GM19025 (cell line): ENCODE measurements at regions not wholly inside any gene's neighbourhood (a gene's known extent, or its start where the extent isn't known, plus 50 kb on each side); places are given as distances from the start of the nearest gene placed in this dataset.
"Not testable (repeated sequence)": the region's sequence is repeated elsewhere in the genome, so short reads cannot be mapped to it uniquely, and the experiment has no call there.

ENCODE experiments used
- ATAC-seq: cut with Tn5 transposase; IDR thresholded peaks from one replicate; pipeline ENCODE4 v1.9.1; 2021; ENCODE audit warnings: mild to moderate bottlenecking, low read depth, moderate library complexity; ENCODE audit not compliant: unreplicated experiment

DNA sequence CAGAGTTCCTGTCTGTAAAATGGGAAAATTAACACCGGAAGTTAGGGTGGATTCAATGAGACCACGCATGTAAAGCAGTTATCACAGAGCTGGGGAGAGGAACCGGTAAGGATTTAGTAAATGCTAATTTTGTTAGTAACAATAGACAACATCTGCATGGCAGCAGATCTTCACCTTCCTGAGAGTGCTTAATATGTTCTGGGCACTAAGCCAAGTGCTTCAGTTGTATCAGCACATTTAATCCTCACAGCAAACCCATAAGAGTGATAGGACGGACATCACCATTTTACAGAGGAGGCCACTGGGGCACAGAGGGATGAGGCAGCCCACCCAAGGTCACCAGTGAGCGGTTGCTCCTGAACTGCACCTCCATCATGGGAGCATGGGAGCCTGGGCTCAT lies 189.4 kb downstream of the WNT5A start:
- ATAC-seq: no peak

DNA sequence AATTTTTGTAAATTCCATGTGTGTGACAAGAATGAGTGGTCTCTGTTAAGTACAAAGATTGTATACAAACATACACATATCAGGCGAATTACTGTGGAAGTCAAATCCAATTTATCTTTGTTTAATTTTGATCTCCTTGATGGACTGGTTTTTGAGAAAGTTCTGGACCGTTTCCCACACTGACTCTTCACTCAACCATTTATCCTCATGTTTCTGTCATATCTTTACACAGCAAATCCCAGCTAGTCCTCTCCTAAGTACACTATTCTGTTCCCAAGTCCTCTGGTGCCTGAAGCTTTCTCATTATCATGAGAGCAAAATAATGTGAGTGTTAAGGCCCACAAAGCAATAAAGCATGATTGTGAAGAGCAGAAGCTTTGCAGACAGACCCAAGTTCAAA lies 189.9 kb downstream of the WNT5A start:
- no peak for ATAC-seq

DNA sequence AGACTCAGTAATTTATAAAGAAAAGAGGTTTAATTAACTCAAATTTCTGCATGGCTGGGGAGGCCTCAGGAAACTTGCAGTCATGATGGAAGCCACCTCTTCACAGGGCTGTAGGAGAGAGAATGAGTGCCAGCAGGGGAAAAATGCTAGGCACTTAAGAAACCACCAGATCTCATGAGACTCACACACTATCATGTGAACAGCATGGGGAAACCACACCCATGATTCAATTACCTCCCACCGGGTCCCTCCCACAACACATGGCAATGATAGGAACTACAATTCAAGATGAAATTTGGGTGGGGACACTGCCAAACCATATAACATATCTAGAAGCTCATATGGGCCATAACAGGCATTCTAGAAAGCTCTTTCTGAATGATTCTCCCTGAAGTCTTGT lies 190.3 kb downstream of the WNT5A start:
- ATAC-seq: no peak

DNA sequence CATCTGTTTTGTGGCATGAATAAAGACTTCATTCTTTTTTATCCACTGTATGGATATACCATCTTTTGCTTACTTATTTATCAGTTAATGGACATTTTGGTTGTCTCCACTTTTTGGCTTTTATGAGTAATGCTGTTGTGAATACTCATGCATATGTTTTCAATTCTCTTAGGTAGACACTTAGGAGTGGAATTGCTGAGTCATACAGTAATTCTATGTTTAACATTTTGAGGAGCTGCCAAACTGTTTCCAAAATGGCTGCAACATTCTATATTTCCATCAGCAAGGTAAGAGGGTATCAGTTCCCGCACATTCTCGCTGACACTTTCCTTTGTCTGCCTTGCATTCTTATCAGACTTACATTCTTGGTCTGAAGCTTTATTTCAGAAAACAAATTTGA lies 191.1 kb downstream of the WNT5A start:
- ATAC-seq: no peak

DNA sequence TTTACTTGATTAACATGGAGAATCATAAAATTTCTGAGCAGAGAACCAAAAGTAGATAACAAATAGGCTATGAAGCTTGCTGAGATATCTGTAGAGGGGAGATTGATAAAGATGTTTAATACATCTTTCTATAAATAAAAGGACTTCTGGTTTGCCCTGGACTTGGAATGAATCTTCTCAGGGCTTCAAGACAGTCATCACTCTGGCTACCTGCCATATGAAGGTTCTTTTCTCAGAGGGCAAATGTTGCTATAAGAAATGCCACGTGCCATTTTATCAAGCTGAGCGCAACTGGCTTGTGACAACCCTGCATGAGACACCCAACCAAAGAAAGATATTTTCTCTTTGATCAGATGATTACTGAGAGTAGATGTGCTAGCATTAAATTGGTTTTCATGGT lies 192.5 kb downstream of the WNT5A start:
- no peak for ATAC-seq

DNA sequence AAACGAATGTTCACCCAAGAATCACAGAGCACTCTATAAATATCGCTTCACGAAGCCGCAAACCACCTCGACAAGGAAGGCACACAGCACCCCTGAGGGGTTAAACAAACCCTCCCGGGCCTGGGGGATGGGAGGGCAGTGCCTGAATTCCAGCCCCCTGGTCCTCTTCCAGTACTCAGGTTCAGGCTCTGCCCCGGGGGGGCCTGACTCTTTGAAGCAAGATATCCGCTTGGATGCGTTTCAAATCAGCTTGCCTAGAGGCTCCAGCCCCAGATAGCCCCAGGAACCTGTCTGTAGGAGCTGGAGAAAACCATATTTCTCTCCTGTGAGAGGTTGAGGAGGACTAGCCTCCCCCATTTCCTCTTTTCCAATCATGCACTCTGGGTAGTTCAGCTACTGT lies 194.7 kb downstream of the WNT5A start:
- no peak for ATAC-seq

DNA sequence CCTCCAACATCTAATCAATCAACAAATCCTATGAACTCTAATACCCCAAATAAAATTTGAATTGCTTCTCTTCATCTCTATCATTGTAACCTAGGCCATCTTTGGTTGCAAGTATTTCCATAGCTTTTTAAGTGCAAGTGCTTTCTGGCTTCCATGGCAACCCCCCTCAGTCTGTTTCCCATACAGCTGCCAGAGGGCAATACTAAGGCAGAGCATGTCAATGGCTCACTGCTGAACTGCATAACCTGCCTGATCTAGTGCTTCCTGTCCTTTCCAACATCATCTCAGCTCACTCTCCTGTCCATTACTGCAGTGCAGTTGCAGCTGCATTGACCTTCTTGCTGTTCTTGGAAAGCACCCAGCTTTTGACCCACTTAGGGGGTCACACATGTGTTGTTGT lies 198.4 kb downstream of the WNT5A start:
- no peak for ATAC-seq

DNA sequence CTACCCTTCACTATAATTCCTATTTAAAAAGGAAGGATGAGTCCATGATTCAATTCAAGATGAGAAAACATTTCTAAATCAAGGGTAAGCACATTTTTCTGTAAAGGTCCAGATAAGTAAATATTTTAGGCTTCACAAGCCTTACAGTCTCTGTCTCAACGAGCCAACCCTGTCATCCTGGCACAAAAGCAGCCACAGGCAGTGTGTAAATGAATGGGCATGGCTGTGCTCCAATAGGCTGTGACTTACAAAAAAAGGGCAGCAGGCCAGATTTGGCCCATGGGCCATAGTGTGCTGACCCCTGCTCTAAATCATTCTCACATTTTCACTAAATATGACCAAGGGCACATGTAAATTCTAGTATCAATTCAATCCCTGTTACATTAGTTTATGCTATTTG lies 200.4 kb downstream of the WNT5A start:
- ATAC-seq: no peak

DNA sequence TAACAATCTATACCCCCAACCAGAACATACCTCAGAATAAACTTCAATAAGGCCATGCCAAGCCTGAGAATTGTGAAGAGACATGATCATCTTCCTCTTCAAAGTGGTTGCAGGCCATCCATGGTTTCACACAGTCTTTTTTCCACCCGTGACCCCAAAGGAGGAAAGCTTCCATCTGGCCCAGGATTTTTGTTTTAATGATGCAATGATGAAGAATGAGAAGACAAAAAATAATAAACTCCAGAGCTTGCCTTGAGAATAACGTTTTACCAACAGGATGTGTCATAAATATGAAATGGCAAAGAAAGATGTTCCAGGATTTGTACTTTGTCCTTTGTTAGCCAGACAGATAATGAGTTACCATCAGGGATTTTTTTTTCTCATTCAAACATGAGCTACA lies 201.9 kb downstream of the WNT5A start:
- no peak for ATAC-seq

DNA sequence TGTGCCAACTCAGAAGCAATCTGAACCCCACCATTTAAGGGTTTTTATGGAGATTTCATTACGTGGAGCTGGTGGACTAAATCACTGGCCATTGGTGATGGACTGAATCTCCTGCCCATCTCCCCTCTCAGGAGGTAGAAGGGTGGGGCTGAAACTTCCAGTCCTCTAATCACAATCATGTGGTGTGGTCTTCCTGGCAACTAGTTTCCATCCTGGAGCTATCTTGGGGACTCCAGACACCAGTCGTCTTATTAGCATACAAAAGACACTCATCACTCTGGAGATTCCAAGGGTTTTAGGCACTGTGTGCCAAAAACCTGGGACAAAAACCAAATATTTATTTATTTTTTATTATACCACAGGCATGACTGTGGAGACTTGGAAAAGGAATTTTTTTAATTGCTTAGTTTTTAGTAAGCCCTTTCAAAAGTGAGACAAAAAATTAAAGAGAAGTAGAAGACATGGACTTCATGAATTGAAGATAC lies 203.6 kb downstream of the WNT5A start:
- ATAC-seq: no peak

DNA sequence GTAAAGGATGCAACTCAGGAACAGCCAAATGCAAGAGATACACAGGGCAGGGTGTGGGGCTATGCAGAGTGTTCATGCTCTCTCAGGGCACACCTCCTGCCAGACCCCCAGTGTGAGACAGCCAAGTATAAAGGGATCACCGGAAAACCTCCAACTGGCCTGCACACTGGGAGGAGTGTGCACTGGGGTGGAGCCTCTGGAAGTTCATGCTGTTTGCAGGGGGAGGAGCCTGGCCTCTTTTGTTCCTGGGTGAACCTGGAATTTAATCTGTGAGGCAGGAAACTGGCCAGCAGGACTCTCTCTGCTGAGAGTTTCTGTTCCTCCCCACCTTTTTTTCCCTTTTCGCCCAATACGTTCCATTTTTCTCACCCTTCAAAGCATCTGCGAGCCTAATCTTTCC lies 204.1 kb downstream of the WNT5A start:
- ATAC-seq: no peak

DNA sequence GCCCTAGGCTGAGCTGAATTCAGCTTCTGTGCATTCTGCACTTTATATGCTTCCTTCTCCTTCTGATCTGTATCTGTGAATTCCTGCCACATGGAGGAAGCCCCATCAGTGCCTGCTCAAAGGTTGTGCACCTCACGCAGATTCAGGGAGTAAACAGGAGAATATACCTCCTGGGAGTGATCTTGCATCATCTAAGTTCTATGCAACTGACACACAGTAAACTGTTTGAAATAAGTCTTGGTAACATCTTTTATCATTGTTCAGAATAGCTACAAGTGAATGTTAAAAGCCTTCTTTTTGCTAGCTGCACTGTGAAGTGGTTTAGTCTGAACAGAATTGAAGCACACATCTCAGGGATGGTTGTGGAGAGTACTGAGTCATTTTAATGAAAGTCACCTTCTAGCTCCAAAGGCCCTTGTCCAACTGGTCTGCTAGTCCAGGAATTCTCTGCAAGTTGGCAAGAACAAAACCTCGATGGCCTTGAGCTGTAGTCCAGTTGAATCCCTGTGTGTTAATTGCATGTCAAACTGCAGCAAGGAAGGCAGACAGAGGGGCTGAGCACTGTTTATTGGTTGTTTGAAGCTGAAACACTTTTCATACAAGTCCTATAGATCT lies 215.0 kb downstream of the WNT5A start:
- ATAC-seq: no peak

DNA sequence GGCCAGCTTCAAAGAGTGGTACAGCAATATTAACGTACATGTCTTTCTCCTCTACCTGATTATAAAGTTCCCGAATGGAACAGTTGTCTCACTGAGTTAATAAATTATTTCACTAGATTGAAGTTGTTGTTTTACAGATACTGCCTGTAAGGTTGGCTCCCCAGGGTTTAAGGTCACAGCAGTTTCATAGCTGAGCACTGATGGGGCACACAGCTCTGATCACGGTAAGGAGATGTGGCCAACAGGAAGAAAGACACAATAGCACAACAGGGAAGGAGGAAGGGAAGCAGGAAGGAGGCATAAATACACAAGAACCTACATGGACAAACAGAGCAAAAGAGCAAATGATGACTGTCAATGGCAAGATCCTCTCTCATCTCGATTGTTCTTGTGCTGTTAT lies 215.6 kb downstream of the WNT5A start:
- ATAC-seq: no peak

DNA sequence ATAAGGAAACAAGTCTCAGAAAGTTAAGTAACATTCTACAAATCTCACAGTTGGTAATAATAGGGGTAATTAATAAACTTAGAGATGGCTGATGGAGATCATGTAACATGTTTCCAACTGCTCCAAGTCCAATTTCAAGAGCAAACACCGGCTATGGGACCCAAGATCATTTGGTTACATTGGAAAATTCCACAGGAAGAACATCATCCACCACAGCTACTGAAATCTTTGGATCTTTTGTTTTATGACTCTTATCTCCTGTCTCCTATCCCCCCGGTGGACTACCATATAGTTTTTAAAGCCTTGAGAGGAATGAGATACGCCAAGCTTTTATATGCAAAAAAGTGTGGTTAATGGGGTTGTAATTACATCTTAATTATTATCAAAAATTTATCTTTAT lies 216.1 kb downstream of the WNT5A start:
- ATAC-seq: no peak

DNA sequence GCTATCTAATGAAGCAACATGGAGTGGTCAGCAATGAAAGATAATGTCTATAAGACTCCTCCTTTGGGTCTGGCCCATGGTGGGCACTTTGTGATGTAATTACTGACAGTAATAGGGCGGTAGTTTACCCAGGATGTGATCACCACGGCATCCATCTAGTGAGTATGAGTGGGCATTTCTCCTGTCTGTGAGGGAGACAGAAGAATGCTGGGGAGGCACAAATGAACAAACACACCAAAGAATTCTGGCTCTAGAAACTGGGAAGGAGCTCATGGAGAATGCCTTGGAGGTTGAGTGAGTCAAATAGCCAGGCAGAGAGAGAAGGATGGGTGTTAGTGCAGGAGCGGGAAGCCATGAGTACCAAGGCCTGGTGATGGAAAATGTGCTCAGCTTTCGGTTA lies 217.5 kb downstream of the WNT5A start:
- ATAC-seq: no peak

DNA sequence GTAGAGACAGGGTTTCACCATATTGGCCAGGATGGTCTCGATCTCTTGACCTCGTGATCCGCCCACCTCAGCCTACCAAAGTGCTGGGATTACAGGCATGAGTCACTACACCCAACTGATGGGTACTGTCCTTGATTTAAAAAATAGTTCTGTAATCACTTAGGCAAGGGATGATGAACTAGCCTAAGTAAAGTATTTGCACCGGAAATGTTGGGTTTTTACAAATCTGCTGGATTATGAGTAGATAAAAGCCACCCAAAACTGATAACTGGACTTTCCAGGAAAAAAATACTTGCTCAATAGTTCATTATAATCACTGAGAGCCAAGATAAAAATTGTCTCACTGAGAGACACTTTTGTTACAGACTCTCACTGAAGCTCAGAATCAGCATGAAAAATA lies 218.0 kb downstream of the WNT5A start:
- ATAC-seq: no peak

DNA sequence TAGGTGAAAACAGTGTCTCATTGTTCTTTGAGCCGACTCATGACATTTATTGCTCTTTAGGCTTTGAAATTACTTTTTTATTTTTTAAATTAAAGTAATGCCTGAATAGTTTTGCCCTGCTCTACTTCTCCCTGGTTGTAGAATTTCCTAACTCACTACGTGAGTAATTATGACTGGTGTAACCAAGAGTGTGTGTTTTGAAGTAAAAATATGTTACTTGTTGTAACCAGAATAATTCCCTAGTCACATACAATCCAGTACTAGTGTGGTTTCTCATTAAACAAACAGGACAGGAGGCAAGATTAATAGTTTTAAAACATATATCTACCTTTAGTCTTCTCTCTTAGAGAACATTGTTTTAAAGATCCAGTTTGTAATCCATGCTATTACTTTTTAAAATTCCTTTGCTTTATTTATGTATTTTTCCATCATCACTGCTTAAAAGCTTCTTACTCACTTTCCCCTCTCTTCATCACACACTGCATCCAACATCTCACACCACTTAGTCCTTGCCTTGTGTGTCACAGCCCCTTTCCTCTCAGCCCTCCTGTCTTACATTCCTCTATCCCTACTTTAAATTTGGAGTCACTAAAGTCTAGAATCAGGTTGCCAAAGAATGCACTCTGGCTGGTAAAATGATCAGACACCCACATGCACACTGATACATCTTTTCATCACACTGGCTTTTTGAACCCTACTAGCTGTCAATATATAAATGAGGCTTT lies 219.7 kb downstream of the WNT5A start:
- no peak for ATAC-seq

DNA sequence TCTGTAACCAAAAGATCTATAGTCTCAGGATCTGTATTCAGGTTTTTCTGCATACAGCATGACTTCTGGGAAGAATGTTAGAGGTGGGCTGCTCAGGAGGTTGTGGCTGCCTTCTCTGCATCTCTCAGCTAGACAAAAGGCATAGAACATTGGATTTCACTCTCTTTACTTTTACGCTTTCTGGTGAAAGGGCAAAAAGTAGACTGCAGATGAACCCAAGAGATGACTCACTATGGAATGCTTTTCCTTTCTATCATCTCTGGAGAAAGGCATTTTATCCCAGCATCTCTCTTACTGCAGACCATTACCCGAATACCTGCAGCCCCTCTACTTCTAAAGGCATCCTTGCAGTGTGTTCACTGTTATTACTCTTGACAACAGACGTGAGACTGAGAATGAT lies 222.2 kb downstream of the WNT5A start:
- no peak for ATAC-seq

DNA sequence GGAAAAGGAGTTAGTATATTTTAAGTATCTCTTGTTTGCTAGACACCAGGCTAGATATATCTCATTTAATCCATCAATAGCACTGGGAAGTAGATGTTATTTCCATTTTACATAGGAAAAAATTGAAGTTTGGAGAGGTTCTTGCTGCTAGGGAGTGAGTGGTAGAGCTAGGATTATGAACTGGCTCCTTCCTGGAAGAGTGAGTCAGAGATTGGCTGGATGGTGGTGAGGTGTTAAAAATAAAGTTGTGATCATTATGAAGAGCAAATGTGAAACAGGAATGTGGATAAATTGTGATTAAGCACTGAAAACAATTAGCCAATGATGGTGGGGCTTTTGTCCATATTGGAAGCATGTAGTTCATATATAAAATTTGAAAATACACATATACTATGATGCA lies 234.2 kb downstream of the WNT5A start:
- ATAC-seq: no peak

DNA sequence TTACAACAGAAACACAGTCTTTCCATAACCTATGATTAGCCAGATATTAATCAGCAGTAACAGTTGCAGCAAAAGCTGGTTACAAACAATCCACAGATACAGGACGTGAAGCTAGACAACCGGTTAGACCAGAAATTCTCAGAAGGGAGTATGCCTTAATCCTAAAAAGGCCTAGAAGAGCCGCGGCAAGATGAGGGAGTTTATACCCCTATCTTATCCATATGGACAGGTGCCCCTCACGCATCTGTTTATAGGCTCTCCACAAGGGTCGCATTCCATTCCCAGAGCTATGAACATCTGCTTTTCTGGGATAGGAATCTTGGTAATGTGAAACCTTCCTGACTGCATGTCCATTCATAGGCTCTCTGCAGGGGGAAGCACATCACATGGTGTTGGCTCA lies 237.9 kb downstream of the WNT5A start:
- ATAC-seq: not testable (repeated sequence)

DNA sequence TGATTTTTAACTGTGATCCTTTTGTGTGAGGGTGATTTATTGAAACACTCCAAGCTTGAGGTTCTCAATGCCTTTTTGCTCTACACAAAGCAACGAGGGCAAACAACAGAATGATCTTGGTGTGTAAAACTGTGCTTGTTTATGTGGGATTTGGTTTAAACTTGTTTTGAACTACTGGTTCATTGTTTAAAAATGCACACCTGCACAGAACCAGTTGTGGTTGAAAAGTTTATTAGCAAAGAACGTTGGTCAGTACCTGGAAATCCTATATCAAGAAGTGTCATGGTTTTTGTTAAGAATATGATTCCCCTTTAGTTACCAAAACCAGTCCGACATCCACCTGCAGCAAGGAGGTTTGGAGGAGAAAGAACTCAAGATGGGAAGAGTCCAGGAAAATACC lies 239.4 kb downstream of the WNT5A start:
- ATAC-seq: no peak

DNA sequence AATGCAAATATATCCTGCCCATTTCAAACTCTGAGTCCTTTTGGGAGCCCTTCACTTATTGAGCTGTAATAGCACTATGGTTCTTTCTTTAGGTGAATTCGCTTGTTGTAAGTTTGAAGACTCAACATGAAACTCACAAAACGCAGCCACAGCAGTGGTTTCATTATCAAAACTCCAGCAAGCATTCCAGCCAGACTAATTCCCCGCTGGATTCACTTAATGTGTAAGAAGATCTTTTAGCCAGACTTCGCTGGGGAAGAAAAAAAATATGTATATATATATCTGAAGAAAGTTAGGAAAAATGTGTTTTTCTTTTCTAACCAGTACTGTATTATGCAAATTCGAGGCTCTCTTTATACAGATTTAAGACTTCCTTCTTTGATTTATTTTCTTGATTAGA lies 241.1 kb downstream of the WNT5A start:
- no peak for ATAC-seq
